HG02938 (cell line): ENCODE measurements at regions not wholly inside any gene's neighbourhood (a gene's known extent, or its start where the extent isn't known, plus 50 kb on each side); places are given as distances from the start of the nearest gene placed in this dataset.
"Not testable (repeated sequence)": the region's sequence is repeated elsewhere in the genome, so short reads cannot be mapped to it uniquely, and the experiment has no call there.

Experiments
- ATAC-seq: cut with Tn5 transposase; IDR thresholded peaks from one replicate; pipeline ENCODE4 v1.9.1; 2021; ENCODE audit warnings: mild to moderate bottlenecking, moderate library complexity; ENCODE audit not compliant: unreplicated experiment

DNA sequence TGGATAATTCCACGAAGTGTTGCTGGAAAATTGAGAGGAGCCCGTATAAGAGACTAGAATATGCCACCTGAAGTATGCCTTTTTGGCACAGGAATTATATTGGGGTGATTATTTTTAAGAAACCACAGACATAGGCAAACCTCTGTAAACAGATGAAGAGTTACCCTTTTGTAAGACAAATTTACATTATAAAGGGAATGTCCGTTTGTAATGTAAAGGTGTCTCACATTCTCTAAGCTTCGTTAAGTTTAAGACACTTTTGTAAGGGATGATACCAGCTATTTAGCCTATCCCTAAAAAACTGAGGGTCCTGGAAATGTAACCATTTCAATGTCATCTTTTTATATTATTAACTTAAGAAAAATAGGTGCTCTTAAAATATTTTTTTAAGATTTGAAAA, 432.8 kb upstream of the SYT4 start:
- no peak for ATAC-seq

GRCh38 chr18:43714343-43715010, 437.2 kb upstream of the SYT4 start:
- no peak for ATAC-seq

GRCh38 chr18:43719267-43719795, 442.0 kb upstream of the SYT4 start:
- no peak for ATAC-seq

DNA sequence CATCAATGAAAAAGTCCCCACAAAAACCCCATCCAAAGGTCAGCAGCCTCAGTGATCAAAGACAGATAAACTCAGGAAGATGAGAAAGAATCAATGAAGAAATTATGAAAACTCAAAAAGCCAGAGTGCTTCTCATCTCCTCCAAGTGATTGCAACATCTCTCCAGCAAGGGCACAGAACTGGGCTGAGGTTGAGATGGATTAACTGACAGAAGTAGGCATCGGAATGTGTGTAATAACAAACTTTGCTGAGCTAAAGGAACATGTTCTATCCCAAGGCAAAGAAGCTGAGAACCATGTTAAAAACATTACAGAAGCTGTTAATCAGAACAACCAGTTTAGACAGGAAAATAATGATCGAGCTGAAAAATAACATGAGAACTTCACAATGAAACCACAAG, 442.8 kb upstream of the SYT4 start:
- ATAC-seq = no peak

GRCh38 chr18:43735570-43735969, 458.3 kb upstream of the SYT4 start:
- ATAC-seq = no peak

- ATAC-seq = no peak
Observed at GRCh38 chr18:43744960-43745745, 467.9 kb upstream of the SYT4 start.

- no peak for ATAC-seq
Observed at GRCh38 chr18:43751203-43751602, 473.9 kb upstream of the SYT4 start.

DNA sequence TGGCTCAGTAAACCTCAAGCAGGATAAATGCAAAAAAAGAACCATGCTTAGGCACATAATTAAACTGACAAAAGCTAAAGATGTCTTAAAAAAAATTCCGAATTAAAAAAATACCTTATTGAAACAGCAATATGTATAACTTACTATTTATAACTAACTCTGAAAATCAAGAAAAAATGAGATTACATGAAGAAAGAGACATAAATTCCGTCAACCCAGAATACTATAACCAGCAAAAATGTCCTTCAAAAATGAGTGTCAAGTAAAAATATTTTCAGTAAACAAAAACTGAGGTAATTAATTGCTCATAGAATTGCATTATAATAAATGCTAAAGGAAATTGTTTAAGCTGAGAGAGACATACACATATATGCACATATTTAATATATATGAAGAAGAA, 474.5 kb upstream of the SYT4 start:
- no peak for ATAC-seq

DNA sequence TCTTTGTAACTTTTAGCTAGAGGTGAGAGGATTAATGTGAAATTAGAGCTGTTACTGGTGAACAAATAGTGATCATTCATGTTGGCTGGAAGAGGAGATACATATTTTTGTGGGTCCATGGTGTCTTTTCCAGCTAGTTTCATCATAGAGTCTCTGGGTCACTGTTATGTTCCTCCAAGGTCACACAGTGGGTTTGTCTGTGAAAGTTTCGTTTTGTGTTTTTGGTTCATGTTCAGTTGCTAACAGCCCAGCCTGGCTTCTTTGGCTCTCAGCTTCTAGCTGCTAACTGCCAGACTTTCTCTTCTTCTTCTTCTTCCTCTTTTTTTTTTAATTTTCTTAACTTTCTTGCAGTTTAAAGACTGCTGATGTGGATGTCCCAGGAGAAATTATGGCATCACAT, 480.0 kb upstream of the SYT4 start:
- ATAC-seq = no peak

DNA sequence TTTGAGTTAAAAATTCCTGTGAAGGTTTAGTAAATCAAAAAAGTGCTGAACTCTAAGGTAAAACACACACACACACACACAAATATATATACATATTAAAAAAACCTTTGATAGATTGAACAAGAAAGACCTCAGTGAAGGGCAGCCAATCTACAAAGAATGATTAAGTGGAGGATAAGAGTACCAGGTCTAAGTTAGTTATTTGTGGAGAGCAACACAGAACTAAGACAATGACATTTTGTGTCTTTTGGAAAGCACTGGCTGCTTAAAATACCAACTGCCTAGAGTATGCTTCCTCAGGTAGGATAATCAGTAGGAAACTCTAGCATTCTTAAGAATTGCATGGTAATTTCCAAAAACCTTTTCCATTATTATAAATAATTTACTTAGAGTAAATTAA, 481.4 kb upstream of the SYT4 start:
- ATAC-seq = no peak

GRCh38 chr18:43760010-43760409, 482.7 kb upstream of the SYT4 start:
- no peak for ATAC-seq

DNA sequence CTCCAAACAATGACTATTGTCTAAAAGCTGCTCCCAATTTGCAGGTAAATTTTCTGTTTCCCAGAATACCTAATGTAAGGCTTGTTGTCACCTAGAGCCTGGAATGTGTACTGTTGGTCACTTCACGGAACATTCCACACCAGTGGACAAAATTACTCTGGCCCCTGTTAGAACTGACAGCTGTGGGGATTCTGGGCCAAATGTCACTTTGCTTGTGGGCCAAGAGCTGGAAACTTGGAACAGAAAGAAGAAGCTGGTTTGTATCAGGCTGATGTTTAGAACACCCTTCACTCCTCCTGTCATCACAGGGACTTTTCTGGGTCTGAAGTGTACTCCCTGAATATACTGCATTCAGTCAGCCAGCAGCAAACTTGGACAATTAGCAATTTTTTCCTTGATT, 495.6 kb upstream of the SYT4 start:
- ATAC-seq = no peak

- no peak for ATAC-seq
Observed at GRCh38 chr18:43774497-43774896, 497.2 kb upstream of the SYT4 start.

GRCh38 chr18:43775591-43775990, 498.3 kb upstream of the SYT4 start:
- ATAC-seq = no peak

DNA sequence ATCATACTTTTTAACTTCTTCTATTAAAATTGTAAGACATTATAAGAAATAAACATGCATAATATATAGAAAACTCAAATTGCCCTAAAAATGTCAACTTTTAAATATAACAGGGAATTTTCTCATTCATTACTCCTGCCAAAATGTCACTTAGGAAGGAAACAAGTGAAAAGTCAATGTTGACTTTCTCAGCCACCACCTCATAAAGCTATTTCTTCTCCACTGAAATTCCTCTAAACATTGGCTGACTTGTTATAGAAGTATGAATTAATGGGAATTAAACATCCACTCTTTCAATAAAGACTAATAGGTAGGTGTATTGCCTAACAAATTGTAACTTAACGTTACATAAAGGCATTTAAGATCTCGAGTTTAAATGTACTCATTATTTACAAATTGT, 499.7 kb upstream of the SYT4 start:
- no peak for ATAC-seq

DNA sequence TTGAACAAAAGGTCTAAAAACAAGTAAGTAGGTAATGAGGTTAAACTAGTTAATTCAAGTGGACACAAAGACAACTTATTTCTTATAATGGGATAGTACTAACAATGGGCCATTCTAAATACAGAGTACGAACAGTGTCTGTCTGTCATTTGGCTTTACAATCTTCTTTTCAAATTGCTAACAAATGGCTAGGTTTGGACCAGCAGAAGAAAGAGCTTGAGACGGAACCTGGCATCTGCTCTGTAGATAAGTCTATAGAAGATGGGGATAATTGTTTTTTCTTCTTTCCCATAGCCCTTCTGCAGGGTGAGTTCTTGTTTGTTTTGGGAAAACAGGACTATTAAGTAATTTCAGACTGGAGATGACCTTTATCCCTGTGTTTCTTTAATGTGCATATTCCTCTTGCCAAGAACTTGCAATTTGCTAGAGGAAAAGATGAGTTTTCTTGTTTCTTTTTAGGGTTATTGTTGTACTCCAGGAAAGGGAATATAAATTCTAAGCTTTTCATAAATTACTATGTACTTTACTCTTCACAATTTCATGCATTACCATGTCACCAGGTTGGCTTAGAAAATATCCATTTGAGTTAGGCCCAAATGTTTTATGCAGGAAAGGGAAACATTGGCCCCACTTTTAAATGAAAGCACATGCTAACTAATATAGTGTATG, 500.5 kb upstream of the SYT4 start:
- no peak for ATAC-seq

GRCh38 chr18:43780782-43781340, 503.6 kb upstream of the SYT4 start:
- ATAC-seq = no peak

DNA sequence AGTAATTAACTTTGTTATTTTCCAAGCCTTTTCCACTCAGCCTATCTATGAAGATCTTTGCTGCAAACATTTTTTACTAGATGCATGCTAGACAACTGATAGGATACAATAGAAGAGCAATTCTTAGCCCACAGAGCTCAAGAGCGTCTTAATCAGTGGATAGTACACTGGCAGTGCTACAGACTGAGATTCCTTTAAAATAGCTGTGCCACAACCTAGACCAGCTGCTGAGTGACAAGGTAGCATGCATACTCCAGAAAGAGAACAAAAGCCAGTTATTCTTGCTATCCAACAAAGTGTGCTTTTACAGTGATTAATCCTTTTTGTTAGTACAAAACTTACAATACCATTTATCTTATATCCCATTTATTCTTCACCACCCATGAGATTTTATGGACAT, 507.9 kb upstream of the SYT4 start:
- ATAC-seq = no peak

GRCh38 chr18:43786893-43787292, 509.6 kb upstream of the SYT4 start:
- no peak for ATAC-seq

DNA sequence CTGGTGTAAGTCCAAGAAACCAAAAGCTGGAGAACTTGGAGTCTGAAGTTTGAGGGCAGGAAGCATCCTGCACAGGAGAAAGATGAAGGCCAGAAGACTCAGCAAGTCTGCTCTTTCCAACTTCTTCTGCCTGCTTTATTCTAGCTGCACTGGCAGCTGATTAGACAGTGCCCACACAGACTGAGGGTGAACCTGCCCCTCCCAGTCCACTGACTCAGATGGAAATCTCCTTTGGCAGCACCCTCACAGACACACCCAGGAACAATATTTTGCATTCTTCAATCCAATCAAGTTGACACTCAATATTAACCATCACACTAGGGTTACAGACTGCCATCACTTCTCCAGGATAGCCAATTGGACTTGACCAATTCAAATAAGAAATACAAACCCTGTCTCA, 510.4 kb upstream of the SYT4 start:
- ATAC-seq = not testable (repeated sequence)

- no peak for ATAC-seq
Observed at GRCh38 chr18:43789234-43790000, 512.1 kb upstream of the SYT4 start.
